Liver (tissue), 8 donors: ENCODE measurements at regions not wholly inside any gene's neighbourhood (a gene's known extent, or its start where the extent isn't known, plus 50 kb on each side); places are given as distances from the start of the nearest gene placed in this dataset.

Source experiments
- DNase-seq: peaks from one replicate; pipeline ENCODE4 v3.0.0-alpha.2; 2017; ENCODE audit warnings: low spot score
- H3K27ac ChIP-seq, 2 donors: one replicate each; pipeline ENCODE4 v1.7.0; 2013; ENCODE audit warnings: inconsistent platforms in 2 of 2, low read length in 2 of 2, control low read depth in 1 of 2, low read depth in 1 of 2, mild to moderate bottlenecking in 1 of 2
- H3K27me3 ChIP-seq, 4 donors: one replicate each; pipeline versions ENCODE4 v1.6.1 to v1.7.0; 2013; ENCODE audit warnings: low read length in 3 of 4, inconsistent platforms in 1 of 4, mild to moderate bottlenecking in 1 of 4, moderate library complexity in 1 of 4; ENCODE audit not compliant: control insufficient read depth in 4 of 4, insufficient read depth in 4 of 4
- H3K36me3 ChIP-seq, 4 donors: one replicate each; pipeline versions ENCODE4 v1.6.1 to v1.7.0; 2013; ENCODE audit warnings: low read length in 3 of 4, mild to moderate bottlenecking in 3 of 4, low read depth in 1 of 4, moderate library complexity in 1 of 4; ENCODE audit not compliant: control insufficient read depth in 4 of 4, insufficient read depth in 3 of 4
- H3K4me1 ChIP-seq, 4 donors: one replicate each; pipeline versions ENCODE4 v1.6.1 to v1.7.0; 2013; ENCODE audit warnings: low read length in 3 of 4, mild to moderate bottlenecking in 3 of 4, moderate library complexity in 1 of 4; ENCODE audit not compliant: control insufficient read depth in 4 of 4, insufficient read depth in 4 of 4
- H3K4me3 ChIP-seq, 3 donors: one replicate each; pipeline versions ENCODE4 v1.6.1 to v1.7.0; 2013; ENCODE audit warnings: low read length in 3 of 3, control low read depth in 1 of 3, low read depth in 1 of 3, mild to moderate bottlenecking in 1 of 3
- H3K9ac ChIP-seq, 2 donors: one replicate each; pipeline ENCODE4 v1.7.0; 2013; ENCODE audit warnings: low read length in 2 of 2, mild to moderate bottlenecking in 2 of 2, moderate library complexity in 2 of 2, control low read depth in 1 of 2, low read depth in 1 of 2
- H3K9me3 ChIP-seq, 4 donors: one replicate each; pipeline versions ENCODE4 v1.6.1 to v1.7.0; 2013; ENCODE audit warnings: low read length in 3 of 4; ENCODE audit not compliant: control insufficient read depth in 4 of 4
- ATF3 ChIP-seq: IDR thresholded peaks from 2 replicates; pipeline ENCODE4 v1.6.1; 2016; ENCODE audit warnings: antibody characterized with exemption
- CTCF ChIP-seq: fragments of 150-350 bp; IDR thresholded peaks from 2 replicates; pipeline ENCODE4 v1.5.1; 2017; ENCODE audit warnings: improper control_type of control experiment, low read depth, low read length; ENCODE audit not compliant: missing input control
- EGR1 ChIP-seq, 2 donors: IDR thresholded peaks; 2 replicates each; pipeline ENCODE4 v1.6.1; 2016 to 2018; ENCODE audit warnings: antibody characterized with exemption in 2 of 2, low read depth in 2 of 2
- FOXA1 ChIP-seq: IDR thresholded peaks from 2 replicates; pipeline ENCODE4 v1.6.1; 2016; ENCODE audit warnings: antibody characterized with exemption
- FOXA2 ChIP-seq: IDR thresholded peaks from 2 replicates; pipeline ENCODE4 v1.6.1; 2016; ENCODE audit warnings: antibody characterized with exemption
- GABPA ChIP-seq, 2 donors: IDR thresholded peaks in 1 of 2; conservative IDR thresholded peaks in 1 of 2; 2 replicates each; pipeline ENCODE4 v1.6.1; 2016; ENCODE audit warnings: antibody characterized with exemption in 2 of 2, mild to moderate bottlenecking in 1 of 2, moderate library complexity in 1 of 2
- HNF4A ChIP-seq, 2 donors: conservative IDR thresholded peaks; 2 replicates each; pipeline ENCODE4 v1.6.1; 2016; ENCODE audit warnings: antibody characterized with exemption in 2 of 2, mild to moderate bottlenecking in 2 of 2
- HNF4G ChIP-seq: IDR thresholded peaks from 2 replicates; pipeline ENCODE4 v1.6.1; 2016; ENCODE audit warnings: antibody characterized with exemption
- MAX ChIP-seq: IDR thresholded peaks from 2 replicates; pipeline ENCODE4 v1.6.1; 2016; ENCODE audit warnings: antibody characterized with exemption
- NR2F2 ChIP-seq: IDR thresholded peaks from 2 replicates; pipeline ENCODE4 v1.6.1; 2016; ENCODE audit warnings: antibody characterized with exemption
- RAD21 ChIP-seq, 2 donors: IDR thresholded peaks; 2 replicates each; pipeline ENCODE4 v1.6.1; 2016; ENCODE audit warnings: antibody characterized with exemption in 2 of 2, mild to moderate bottlenecking in 2 of 2
- RXRA ChIP-seq, 2 donors: IDR thresholded peaks; 2 replicates each; pipeline ENCODE4 v1.6.1; 2017 to 2018; ENCODE audit warnings: antibody characterized with exemption in 2 of 2, mild to moderate bottlenecking in 1 of 2
- SP1 ChIP-seq: IDR thresholded peaks from 2 replicates; pipeline ENCODE4 v1.6.1; 2018; ENCODE audit warnings: antibody characterized with exemption, mild to moderate bottlenecking
- TAF1 ChIP-seq: conservative IDR thresholded peaks from 2 replicates; pipeline ENCODE4 v1.6.1; 2016; ENCODE audit warnings: antibody characterized with exemption, mild to moderate bottlenecking
- YY1 ChIP-seq: IDR thresholded peaks from 2 replicates; pipeline ENCODE4 v1.6.1; 2016; ENCODE audit warnings: antibody characterized with exemption, mild to moderate bottlenecking
- ZBTB33 ChIP-seq: IDR thresholded peaks from 2 replicates; pipeline ENCODE4 v1.6.1; 2016; ENCODE audit warnings: antibody characterized with exemption
- WGBS: extraction: QIAGEN DNeasy Blood & Tissue Kit; methylation state at CpG from one replicate; pipeline ENCODE4 v1.1.7; 2013; 5-methylcytosine and 5-hydroxymethylcytosine counted together
- donor health status: healthy.
- donor health status: healthy.
- donor health status: healthy.
- donor health status: healthy.
- donor health status: healthy.

GRCh38 chr19:27911122-27911898, 1301.6 kb downstream of the UQCRFS1 start:
- Histone ChIP-seq H3K4me3 (no peak overlapping the region), H3K4me1 (no peaks in the 10 kb centered on the region), H3K27me3 (no peaks in the 10 kb centered on the region), H3K9me3 (no peaks in the 10 kb centered on the region), H3K9ac (no peak overlapping the region), H3K27ac (no peak overlapping the region), H3K36me3 (no peaks in the 10 kb centered on the region)
- no peak for TF ChIP-seq HNF4G
- no peak for TF ChIP-seq SP1
- no peak for TF ChIP-seq CTCF
- no peak for TF ChIP-seq ATF3
- TF ChIP-seq FOXA2: no peak
- TF ChIP-seq RXRA (IDR thresholded peaks at IDR 0.05): no peak
- TF ChIP-seq EGR1 (IDR thresholded peaks at IDR 0.05; ENCODE audit: low read depth in 2 of 2): no peak
- TF ChIP-seq MAX: no peak
- DNase-seq: no peak
- WGBS: 85% methylated on average over 19 of the region's 19 CpGs

GRCh38 chr19:27909861-27910260, 1303.1 kb downstream of the UQCRFS1 start:
- no peaks in the 10 kb centered on the region for H3K4me1 ChIP-seq
- 90% methylated on average over 29 of the region's 29 CpGs for WGBS

More at GRCh38 chr19:27909861-27910260, 1303.1 kb downstream of the UQCRFS1 start:
- no peak for DNase-seq
- Histone ChIP-seq H3K9ac (no peak overlapping the region), H3K27ac (no peak overlapping the region), H3K4me3 (no peak overlapping the region), H3K36me3 (no peaks in the 10 kb centered on the region), H3K27me3 (no peaks in the 10 kb centered on the region), H3K9me3 (no peaks in the 10 kb centered on the region)
- TF ChIP-seq RAD21 (IDR thresholded peaks at IDR 0.05) (no peak), TAF1 (no peak), YY1 (no peak), HNF4A (conservative IDR thresholded peaks at IDR 0.05) (no peak), CTCF (no peak), ZBTB33 (no peak), FOXA2 (no peak), HNF4G (no peak), RXRA (IDR thresholded peaks at IDR 0.05) (no peak), SP1 (no peak), FOXA1 (no peak), EGR1 (IDR thresholded peaks at IDR 0.05; ENCODE audit: low read depth in 2 of 2) (no peak), NR2F2 (no peak), GABPA (IDR thresholded peaks at IDR 0.05 in 1 of 2, conservative IDR thresholded peaks at IDR 0.05 in 1 of 2) (no peak), ATF3 (no peak)
